HPDE6-E6E7 (cell line): ENCODE measurements at regions not wholly inside any gene's neighbourhood (a gene's known extent, or its start where the extent isn't known, plus 50 kb on each side); places are given as distances from the start of the nearest gene placed in this dataset.

Experiments
- DNase-seq: peaks from one replicate; pipeline ENCODE4 v3.0.0; 2011; ENCODE audit warnings: missing footprints; ENCODE audit errors: extremely low spot score

DNA sequence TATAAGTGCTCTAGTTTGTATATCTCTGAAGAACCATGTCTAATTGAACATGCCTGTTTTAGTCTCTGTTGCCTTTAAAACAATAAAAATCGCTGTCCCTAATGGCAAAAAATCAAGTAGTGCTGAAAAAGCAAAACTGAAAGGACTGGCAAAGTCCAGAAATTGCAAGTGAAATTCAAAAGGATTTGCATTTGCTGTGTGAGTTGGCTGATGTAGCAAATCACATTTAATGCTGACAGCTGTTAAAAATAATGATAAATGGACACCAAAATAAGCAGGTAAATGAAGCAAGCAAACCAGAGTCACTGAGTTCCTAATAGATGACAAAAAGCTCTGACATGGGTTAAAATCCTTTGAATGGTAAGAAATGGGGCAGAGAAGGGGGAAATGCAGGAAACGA is 874.1 kb downstream of the GRM8 start:
- DNase-seq, result no peak

- no peak for DNase-seq
These were observed 882.6 kb downstream of the GRM8 start for GRCh38 chr7:126370038-126370668.

- DNase-seq, result no peak
These were observed 890.0 kb downstream of the GRM8 start for GRCh38 chr7:126362746-126363145.

DNA sequence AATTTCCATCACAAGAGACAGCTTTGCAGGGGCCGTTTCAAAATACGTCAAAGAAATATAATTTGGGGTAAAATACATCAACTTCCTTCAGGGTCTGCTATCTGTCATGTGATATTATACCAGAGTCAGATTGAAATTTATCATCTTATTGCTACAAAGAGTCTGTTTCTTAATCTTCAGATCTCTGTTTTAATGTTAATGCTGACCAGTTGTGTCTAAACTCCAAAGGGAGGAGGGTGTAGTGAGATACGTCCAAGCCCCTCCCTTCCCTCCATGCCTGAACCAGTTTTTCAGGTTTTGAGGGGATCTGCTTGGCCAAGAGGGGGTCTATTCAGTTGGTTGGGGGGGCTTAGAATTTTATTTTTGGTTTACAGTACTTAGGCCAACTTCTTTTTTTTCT is 891.6 kb downstream of the GRM8 start:
- no peak for DNase-seq

- DNase-seq, result no peak
These were observed 912.9 kb downstream of the GRM8 start for GRCh38 chr7:126339813-126340212.

- DNase-seq, result no peak
These were observed 947.1 kb downstream of the GRM8 start for GRCh38 chr7:126305671-126306070.

GRCh38 chr7:126303926-126304325 is 948.8 kb downstream of the GRM8 start:
- no peak for DNase-seq

GRCh38 chr7:126302639-126303038 is 950.1 kb downstream of the GRM8 start:
- no peak for DNase-seq

- no peak for DNase-seq
These were observed 966.4 kb downstream of the GRM8 start for GRCh38 chr7:126286317-126286716.

- DNase-seq, result no peak
These were observed 1016.5 kb downstream of the GRM8 start for GRCh38 chr7:126236261-126236660.

GRCh38 chr7:126228356-126229061 is 1024.2 kb downstream of the GRM8 start:
- no peak for DNase-seq

DNA sequence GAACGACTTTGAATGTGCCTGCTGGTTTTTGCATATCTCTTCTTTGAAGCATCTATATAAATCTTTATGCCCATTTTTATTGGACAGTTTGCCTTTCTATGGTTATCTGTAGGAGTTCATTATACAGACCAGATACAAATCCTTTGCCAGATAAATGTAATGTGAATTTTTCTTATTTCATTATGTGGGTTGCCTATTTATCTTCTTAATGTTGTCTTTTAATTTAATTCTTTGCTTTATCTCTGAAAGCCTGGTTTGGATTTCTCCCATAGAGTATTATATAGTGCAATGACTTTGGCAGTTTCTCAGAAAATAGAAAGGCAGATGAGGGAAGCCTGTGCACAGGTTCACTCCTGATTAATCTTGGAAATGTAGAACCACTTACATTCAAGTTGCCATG is 1025.1 kb downstream of the GRM8 start:
- no peak for DNase-seq

DNA sequence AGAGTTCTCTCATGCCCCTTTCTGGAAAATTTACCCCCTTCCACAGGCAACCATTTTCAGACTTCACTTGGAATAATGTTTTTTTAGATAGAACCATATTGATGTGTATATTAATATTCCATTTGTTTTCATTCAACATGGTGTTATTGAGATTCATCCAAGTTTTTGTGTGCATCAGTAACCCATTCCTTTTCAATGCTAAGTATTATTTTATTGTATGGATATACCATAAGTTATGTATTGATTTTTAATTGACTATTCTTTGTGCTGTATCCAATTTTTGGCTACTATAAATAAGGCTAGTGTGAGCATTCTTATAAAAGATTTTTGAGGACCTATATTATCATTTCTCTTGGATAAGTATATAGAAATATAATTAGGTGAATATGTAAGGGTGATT is 1025.7 kb downstream of the GRM8 start:
- DNase-seq, result no peak

GRCh38 chr7:126223729-126224128 is 1029.0 kb downstream of the GRM8 start:
- no peak for DNase-seq

DNA sequence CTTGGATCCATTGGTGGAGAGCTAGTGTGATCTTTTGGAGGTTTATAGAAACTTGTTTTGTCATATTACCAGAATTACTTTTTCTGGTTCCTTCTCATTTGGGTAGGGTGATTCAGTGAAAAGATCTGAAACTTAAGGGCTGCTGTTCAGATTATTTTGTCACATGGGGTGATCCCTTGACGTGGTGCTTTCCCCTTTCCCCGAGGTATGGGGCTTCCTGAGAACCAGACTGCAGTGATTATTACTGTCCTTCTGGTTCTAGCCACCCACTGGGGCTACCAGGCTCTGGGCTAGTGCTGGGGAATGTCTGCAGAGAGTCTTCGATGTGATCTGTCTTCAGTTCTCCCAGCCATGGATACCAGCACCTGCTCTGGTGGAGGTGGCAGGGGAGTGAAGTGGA is 1030.0 kb downstream of the GRM8 start:
- DNase-seq, result no peak

GRCh38 chr7:126215785-126216184 is 1037.0 kb downstream of the GRM8 start:
- DNase-seq, result no peak

- no peak for DNase-seq
These were observed 1038.9 kb downstream of the GRM8 start for GRCh38 chr7:126213876-126214275.

DNA sequence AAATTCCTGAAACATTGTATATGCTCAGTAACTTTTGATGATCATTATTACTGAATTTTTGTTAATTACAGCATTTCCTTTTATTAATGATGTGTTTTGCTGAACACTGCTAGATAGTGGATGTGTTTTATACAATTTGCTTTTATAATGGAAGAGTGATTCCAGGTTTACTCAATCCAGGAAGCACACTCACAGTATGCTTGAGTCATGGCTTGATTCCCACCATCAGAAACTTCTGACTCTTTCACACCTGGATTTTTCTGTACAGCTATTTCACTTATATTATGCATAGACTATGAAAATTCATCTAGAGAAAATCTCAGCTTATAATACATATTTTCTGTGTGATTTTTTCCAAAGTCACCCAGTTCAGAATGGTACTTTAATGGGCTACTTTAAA is 1040.9 kb downstream of the GRM8 start:
- peak; percentile 15 for DNase-seq

DNA sequence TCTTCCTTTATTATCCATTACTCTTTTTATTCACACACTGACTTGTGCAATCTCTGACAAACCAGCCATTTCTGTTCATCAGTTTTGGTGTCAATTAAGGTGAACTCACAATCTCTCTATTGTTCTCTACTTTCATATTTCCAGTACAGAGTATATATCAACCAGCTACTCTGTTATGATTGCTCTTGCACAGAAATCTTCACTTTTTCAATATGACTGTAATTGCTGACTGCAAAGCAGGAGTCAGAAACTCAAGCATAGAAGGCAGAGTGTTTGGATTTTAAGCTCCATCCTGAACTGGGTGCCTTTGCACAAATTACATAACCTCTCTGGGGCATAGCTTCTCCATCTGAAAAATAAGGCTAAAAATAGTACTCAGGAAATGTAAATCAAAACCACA is 1042.0 kb downstream of the GRM8 start:
- no peak for DNase-seq

DNA sequence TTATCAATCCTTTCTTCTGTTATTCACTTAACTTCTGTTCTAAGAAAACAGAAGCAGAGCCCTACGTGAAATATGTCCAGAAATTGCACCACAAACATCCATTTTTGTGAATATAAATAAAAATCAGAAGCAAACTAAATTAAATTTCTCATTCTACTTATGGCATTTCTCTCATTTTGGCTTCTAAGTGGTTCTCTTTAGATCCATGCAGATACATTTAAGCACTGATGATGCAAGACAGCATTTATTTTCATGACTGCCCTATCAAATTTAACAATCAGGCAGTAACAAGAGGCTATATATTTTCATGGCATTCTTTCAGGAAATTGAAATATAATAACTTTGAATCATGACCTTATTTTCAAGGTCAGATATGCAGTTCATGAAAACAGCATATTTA is 1049.6 kb downstream of the GRM8 start:
- no peak for DNase-seq

GRCh38 chr7:126202177-126202576 is 1050.6 kb downstream of the GRM8 start:
- DNase-seq, result no peak

- no peak for DNase-seq
These were observed 1066.7 kb downstream of the GRM8 start for GRCh38 chr7:126185959-126186580.

- DNase-seq, result no peak
These were observed 1072.8 kb downstream of the GRM8 start for GRCh38 chr7:126179916-126180315.
